ENCODE measurements at regions not wholly inside any gene's neighbourhood (a gene's known extent, or its start where the extent isn't known, plus 50 kb on each side); places are given as distances from the start of the nearest gene placed in this dataset.

- 80% methylated on average over 9 of the region's 9 CpGs for WGBS
- no peak for TF ChIP-seq TAF1 (conservative IDR thresholded peaks at IDR 0.05)
- TF ChIP-seq ATF3 (IDR thresholded peaks at IDR 0.05): no peak
- no peak for TF ChIP-seq YY1 (IDR thresholded peaks at IDR 0.05)
- no peak for TF ChIP-seq REST (IDR thresholded peaks at IDR 0.05)
- TF ChIP-seq CTCF (IDR thresholded peaks at IDR 0.05; ENCODE audit: low read depth, low read length, missing input control): no peak
- no peak for TF ChIP-seq ZBTB33 (IDR thresholded peaks at IDR 0.05)
- TF ChIP-seq NR2F2 (IDR thresholded peaks at IDR 0.05): no peak
- TF ChIP-seq RAD21 (IDR thresholded peaks at IDR 0.05): no peak
- TF ChIP-seq SP1 (IDR thresholded peaks at IDR 0.05): no peak
- no peak for TF ChIP-seq FOXA1 (IDR thresholded peaks at IDR 0.05)
- TF ChIP-seq JUND (IDR thresholded peaks at IDR 0.05): no peak
- no peak for TF ChIP-seq HNF4G (IDR thresholded peaks at IDR 0.05)
- TF ChIP-seq RXRA (IDR thresholded peaks at IDR 0.05): no peak
- TF ChIP-seq MAX (IDR thresholded peaks at IDR 0.05): no peak
- no peak for TF ChIP-seq EGR1 (IDR thresholded peaks at IDR 0.05; ENCODE audit: low read depth in 2 of 2)
- TF ChIP-seq GABPA (IDR thresholded peaks at IDR 0.05 in 1 of 2, conservative IDR thresholded peaks at IDR 0.05 in 1 of 2): no peak
- no peak for DNase-seq (ENCODE audit: low spot score)
These were observed 276.3 kb downstream of the NDUFA10 start for GRCh38 chr2:239748811-239749210.

GRCh38 chr2:239747771-239748170, 277.4 kb downstream of the NDUFA10 start:
- no peak for DNase-seq (ENCODE audit: low spot score)
- peaks cover 0 to 2% (median 0%) of the 10 kb centered on the region in 4 donors for H3K27me3 ChIP-seq (ENCODE audit: control insufficient read depth in 4 of 4, insufficient read depth in 4 of 4, low read length in 3 of 4)
- no peak overlapping the region for H3K27ac ChIP-seq (ENCODE audit: low read depth in 1 of 2, low read length in 2 of 2)
- WGBS: 91% methylated on average over 5 of the region's 5 CpGs
- no peak overlapping the region for H3K9ac ChIP-seq (ENCODE audit: low read depth in 1 of 2, low read length in 2 of 2)
- H3K36me3 ChIP-seq (ENCODE audit: control insufficient read depth in 4 of 4, insufficient read depth in 3 of 4, low read depth in 1 of 4, low read length in 3 of 4): no peaks in the 10 kb centered on the region
- no peak overlapping the region for H3K4me3 ChIP-seq (ENCODE audit: low read depth in 1 of 3, low read length in 3 of 3)
- H3K4me1 ChIP-seq (ENCODE audit: control insufficient read depth in 4 of 4, insufficient read depth in 4 of 4, low read length in 3 of 4): peaks cover 0 to 5% (median under 1%) of the 10 kb centered on the region in 4 donors
- TF ChIP-seq EGR1 (IDR thresholded peaks at IDR 0.05; ENCODE audit: low read depth in 2 of 2) (no peak), ZBTB33 (IDR thresholded peaks at IDR 0.05) (no peak), SP1 (IDR thresholded peaks at IDR 0.05) (no peak), GABPA (IDR thresholded peaks at IDR 0.05 in 1 of 2, conservative IDR thresholded peaks at IDR 0.05 in 1 of 2) (no peak), JUND (IDR thresholded peaks at IDR 0.05) (no peak), CTCF (IDR thresholded peaks at IDR 0.05; ENCODE audit: low read depth, low read length, missing input control) (no peak), HNF4G (IDR thresholded peaks at IDR 0.05) (no peak), ATF3 (IDR thresholded peaks at IDR 0.05) (no peak), FOXA1 (IDR thresholded peaks at IDR 0.05) (no peak), RXRA (IDR thresholded peaks at IDR 0.05) (no peak), YY1 (IDR thresholded peaks at IDR 0.05) (no peak), NR2F2 (IDR thresholded peaks at IDR 0.05) (no peak), RAD21 (IDR thresholded peaks at IDR 0.05) (no peak)
- no peaks in the 10 kb centered on the region for H3K9me3 ChIP-seq (ENCODE audit: control insufficient read depth in 4 of 4, low read length in 3 of 4)

More at GRCh38 chr2:239748811-239749210, 276.3 kb downstream of the NDUFA10 start:
- Histone ChIP-seq H3K4me3 (ENCODE audit: low read depth in 1 of 3, low read length in 3 of 3) (no peak overlapping the region), H3K9ac (ENCODE audit: low read depth in 1 of 2, low read length in 2 of 2) (no peak overlapping the region), H3K27me3 (ENCODE audit: control insufficient read depth in 4 of 4, insufficient read depth in 4 of 4, low read length in 3 of 4) (peaks cover 0 to 2% (median 0%) of the 10 kb centered on the region in 4 donors), H3K4me1 (ENCODE audit: control insufficient read depth in 4 of 4, insufficient read depth in 4 of 4, low read length in 3 of 4) (peaks cover 0 to 4% (median 0%) of the 10 kb centered on the region in 4 donors), H3K9me3 (ENCODE audit: control insufficient read depth in 4 of 4, low read length in 3 of 4) (no peaks in the 10 kb centered on the region), H3K27ac (ENCODE audit: low read depth in 1 of 2, low read length in 2 of 2) (no peak overlapping the region), H3K36me3 (ENCODE audit: control insufficient read depth in 4 of 4, insufficient read depth in 3 of 4, low read depth in 1 of 4, low read length in 3 of 4) (no peaks in the 10 kb centered on the region)

All from liver (tissue), 8 donors.